Calu3 (cell line): ENCODE measurements at regions not wholly inside any gene's neighbourhood (a gene's known extent, or its start where the extent isn't known, plus 50 kb on each side); places are given as distances from the start of the nearest gene placed in this dataset.

Source experiments
- BruUV-seq: library from RNA; stranded (reverse); fragments of 400-500 nt; replicated peaks from 2 replicates; lab custom pipeline; 2021; lab: Mats Ljungman, UMichigan
- CTCF ChIA-PET: fragments of 300-600 bp; sonication (Branson Sonifier 250); formaldehyde crosslinking; loops from one replicate; lab custom pipeline; 2022; ENCODE audit warnings: antibody characterized with exemption; lab: Charles Lee
- DNase-seq: peaks from one replicate; pipeline ENCODE4 v3.0.0; 2022
- H3K27ac Mint-ChIP-seq: one replicate; pipeline ENCODE4 v1.8.0; 2022; ENCODE audit warnings: mixed read lengths; ENCODE audit not compliant: unreplicated experiment
- H3K27me3 Mint-ChIP-seq: one replicate; pipeline ENCODE4 v1.8.0; 2022; ENCODE audit warnings: mixed read lengths; ENCODE audit not compliant: unreplicated experiment
- H3K36me3 Mint-ChIP-seq: one replicate; pipeline ENCODE4 v1.8.0; 2022; ENCODE audit warnings: mild to moderate bottlenecking, moderate library complexity, mixed read lengths; ENCODE audit not compliant: insufficient read depth, unreplicated experiment
- H3K4me1 Mint-ChIP-seq: one replicate; pipeline ENCODE4 v1.8.0; 2022; ENCODE audit warnings: mild to moderate bottlenecking, low read depth, mixed read lengths; ENCODE audit not compliant: unreplicated experiment
- H3K4me3 Mint-ChIP-seq: one replicate; pipeline ENCODE4 v1.8.0; 2022; ENCODE audit warnings: mild to moderate bottlenecking, low read depth, moderate library complexity, mixed read lengths; ENCODE audit not compliant: unreplicated experiment
- H3K9me3 Mint-ChIP-seq: one replicate; pipeline ENCODE4 v1.8.0; 2022; ENCODE audit warnings: low read depth, mixed read lengths; ENCODE audit not compliant: unreplicated experiment
- CTCF ChIP-seq: fragments of 200-600 bp; IDR thresholded peaks from one replicate; pipeline ENCODE4 v1.8.0; 2022; ENCODE audit warnings: antibody characterized with exemption; ENCODE audit not compliant: unreplicated experiment
- intact Hi-C: fragments of 100-400 bp; cut with micrococcal nuclease; formaldehyde crosslinking; loops from one replicate; pipeline ENCODE4 v1.10.0; 2022; ENCODE audit not compliant: unreplicated experiment

DNA sequence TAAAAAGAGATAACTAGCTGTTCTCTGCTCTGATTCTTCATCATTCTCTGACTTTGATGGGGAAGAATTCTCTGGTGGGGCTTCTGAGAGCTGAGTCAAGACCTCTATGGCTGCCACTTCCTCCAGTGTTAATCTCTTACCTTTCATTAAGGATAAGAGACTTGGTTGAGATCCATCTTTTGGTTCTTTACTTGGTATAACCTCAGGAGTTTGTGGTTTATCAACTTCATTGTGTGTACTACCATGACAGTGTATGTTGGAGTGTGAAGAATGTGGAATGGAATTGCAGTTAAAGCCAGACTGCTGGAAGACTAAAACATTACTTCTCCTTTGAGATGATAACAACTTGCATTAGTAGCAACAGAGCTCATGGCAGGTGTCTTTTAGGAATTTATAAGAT, 222.0 kb downstream of the SLITRK5 start:
- intact Hi-C loops: no loop called here
- Mint-ChIP-seq H3K27ac (no peak overlapping the region), H3K4me3 (no peak overlapping the region), H3K9me3 (no peaks in the 10 kb centered on the region), H3K4me1 (no peaks in the 10 kb centered on the region), H3K36me3 (no peaks in the 10 kb centered on the region), H3K27me3 (no peaks in the 10 kb centered on the region)
- no TSS peak for BruUV-seq
- CTCF ChIA-PET: no interaction called here
- no peak for DNase-seq
- no peak for TF ChIP-seq CTCF

GRCh38 chr13:87894059-87894458, 222.9 kb downstream of the SLITRK5 start:
- BruUV-seq: no TSS peak
- Mint-ChIP-seq H3K27me3 (no peaks in the 10 kb centered on the region), H3K4me3 (no peak overlapping the region), H3K36me3 (no peaks in the 10 kb centered on the region), H3K9me3 (no peaks in the 10 kb centered on the region), H3K27ac (no peak overlapping the region), H3K4me1 (no peaks in the 10 kb centered on the region)
- no peak for DNase-seq
- CTCF ChIA-PET: no interaction called here
- intact Hi-C loops: no loop called here
- TF ChIP-seq CTCF: no peak

- H3K27me3 Mint-ChIP-seq: no peaks in the 10 kb centered on the region
- BruUV-seq: no TSS peak
- TF ChIP-seq CTCF: no peak
- intact Hi-C loops: no loop called here
- H3K4me3 Mint-ChIP-seq: no peak overlapping the region
- DNase-seq: no peak
- H3K36me3 Mint-ChIP-seq: no peaks in the 10 kb centered on the region
- no peaks in the 10 kb centered on the region for H3K4me1 Mint-ChIP-seq
- no peaks in the 10 kb centered on the region for H3K9me3 Mint-ChIP-seq
- no peak overlapping the region for H3K27ac Mint-ChIP-seq
- CTCF ChIA-PET: no interaction called here
These were observed 232.4 kb downstream of the SLITRK5 start for GRCh38 chr13:87903553-87903952.

GRCh38 chr13:87906411-87906810, 235.2 kb downstream of the SLITRK5 start:
- no TSS peak for BruUV-seq
- no peak for DNase-seq
- CTCF ChIA-PET: no interaction called here
- intact Hi-C loops: no loop called here
- no peak overlapping the region for H3K27ac Mint-ChIP-seq
- no peak for TF ChIP-seq CTCF
- no peaks in the 10 kb centered on the region for H3K27me3 Mint-ChIP-seq
- no peaks in the 10 kb centered on the region for H3K9me3 Mint-ChIP-seq
- H3K4me1 Mint-ChIP-seq: no peaks in the 10 kb centered on the region
- no peaks in the 10 kb centered on the region for H3K36me3 Mint-ChIP-seq
- H3K4me3 Mint-ChIP-seq: no peak overlapping the region
